HG03139 (cell line): ENCODE measurements at regions not wholly inside any gene's neighbourhood (a gene's known extent, or its start where the extent isn't known, plus 50 kb on each side); places are given as distances from the start of the nearest gene placed in this dataset.
"Not testable (repeated sequence)": the region's sequence is repeated elsewhere in the genome, so short reads cannot be mapped to it uniquely, and the experiment has no call there.

ENCODE experiments used
- ATAC-seq: cut with Tn5 transposase; IDR thresholded peaks from one replicate; pipeline ENCODE4 v1.9.1; 2021; ENCODE audit not compliant: unreplicated experiment

DNA sequence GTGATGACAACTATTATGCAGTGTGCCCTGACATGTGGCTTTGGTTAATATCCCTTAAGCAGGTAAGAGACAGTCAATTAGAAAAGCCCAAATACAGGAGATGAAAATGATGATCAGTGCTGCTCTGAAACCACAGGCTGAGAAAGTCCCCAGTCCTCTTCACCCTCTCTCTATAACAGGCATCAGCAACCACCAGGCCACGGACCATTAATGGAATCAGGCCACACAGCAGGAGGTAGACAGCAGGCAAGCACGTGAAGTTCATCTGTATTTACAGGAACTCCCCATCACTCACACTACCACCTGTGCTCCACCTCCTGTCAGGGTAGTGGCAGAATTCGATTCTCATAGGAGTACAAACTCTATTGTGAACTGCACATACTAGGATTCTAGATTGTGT is 591.6 kb upstream of the CYLC2 start:
- ATAC-seq, result no peak

DNA sequence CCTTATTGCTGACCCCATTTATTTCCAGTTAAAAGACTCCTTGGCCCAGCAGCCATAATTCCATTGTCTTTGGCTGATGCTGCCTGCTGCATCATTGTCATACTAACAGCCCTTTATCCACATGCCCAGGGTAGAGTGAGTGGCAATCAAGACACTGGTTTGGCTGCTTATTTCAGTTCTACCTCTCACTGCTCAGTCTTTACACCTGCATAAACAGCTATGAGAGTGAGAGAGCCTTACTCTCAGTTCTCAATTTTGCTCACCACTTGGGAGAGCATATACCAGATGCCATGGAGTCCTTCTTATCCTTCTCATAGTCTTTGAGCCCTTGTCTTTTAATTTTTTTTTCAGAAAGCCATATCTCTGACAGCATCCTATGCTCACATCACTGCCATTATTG is 596.9 kb upstream of the CYLC2 start:
- ATAC-seq, result no peak

DNA sequence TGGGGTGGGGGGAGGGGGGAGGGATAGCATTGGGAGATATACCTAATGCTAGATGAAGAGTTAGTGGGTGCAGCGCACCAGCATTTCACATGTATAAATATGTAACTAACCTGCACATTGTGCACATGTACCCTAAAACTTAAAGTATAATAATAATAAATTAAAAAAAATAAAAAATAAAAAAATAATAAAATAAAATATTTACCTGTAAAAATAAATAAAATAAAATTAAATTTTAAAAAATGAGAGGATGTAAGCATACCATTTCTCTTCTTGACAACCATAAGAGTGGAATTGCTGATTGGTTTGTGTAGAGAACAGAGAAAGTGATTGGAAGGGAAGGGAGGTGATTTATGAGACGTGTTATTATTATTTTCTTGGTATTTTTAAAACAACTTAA is 609.5 kb upstream of the CYLC2 start:
- not testable (repeated sequence) for ATAC-seq

GRCh38 chr9:102362470-102363132 is 624.2 kb upstream of the GRIN3A start:
- no peak for ATAC-seq

GRCh38 chr9:102360846-102361245 is 622.4 kb upstream of the GRIN3A start:
- ATAC-seq, result no peak

GRCh38 chr9:102355982-102356381 is 617.5 kb upstream of the GRIN3A start:
- ATAC-seq, result no peak

GRCh38 chr9:102354041-102354440 is 615.6 kb upstream of the GRIN3A start:
- ATAC-seq, result no peak

DNA sequence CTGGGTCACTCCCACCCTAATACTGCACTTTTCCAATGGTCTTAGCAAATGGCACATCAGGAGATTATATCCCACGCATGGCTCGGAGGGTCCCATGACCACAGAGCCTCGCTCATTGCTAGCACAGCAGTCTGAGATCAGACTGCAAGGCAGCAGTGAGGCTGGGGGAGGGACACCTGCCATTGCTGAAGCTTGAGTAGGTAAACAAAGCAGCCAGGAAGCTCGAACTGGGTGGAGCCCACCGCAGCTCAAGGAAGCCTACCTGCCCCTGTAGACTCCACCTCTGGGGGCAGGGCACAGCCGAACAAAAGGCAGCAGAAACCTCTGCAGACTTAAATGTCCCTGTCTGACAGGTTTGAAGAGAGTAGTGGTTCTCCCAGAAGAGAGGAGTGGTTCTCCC is 599.0 kb upstream of the GRIN3A start:
- not testable (repeated sequence) for ATAC-seq

GRCh38 chr9:102309379-102309778 is 570.9 kb upstream of the GRIN3A start:
- no peak for ATAC-seq

DNA sequence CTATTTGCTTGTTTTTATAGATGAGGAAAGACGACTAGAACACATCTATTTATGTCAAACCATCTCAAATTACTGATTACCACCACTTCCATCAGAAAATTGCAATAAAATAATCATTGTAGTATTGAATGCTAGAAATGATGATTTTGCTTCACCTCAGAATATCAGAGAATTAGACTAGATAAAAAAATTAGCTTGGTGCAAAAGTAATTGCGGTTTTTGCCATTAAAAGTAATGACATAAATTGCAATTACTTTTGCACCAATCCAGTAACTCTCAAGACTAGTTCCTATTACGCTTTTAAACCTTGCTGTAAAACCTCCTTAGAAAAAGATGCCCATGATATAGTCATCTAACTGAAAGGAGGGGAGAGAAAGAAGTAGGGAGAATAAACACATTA is 556.7 kb upstream of the GRIN3A start:
- no peak for ATAC-seq

DNA sequence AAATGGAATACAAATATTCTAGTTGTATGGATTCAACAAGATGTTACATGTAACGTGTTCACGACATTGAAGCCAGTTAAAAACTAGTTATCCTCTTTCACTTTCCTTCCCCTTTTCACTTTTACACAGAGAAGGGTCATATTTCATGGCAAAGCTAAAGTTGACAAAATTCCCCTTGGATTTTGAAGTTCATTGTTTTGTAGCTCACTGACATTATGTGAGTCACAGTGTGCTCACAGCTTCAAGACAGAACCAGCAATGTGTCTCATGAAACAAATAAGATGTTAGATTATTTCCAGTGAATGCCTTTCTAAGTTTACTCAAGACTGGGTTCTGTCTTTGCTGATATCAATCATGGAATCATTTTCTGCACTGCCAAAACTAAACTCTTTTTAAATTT is 535.5 kb upstream of the GRIN3A start:
- ATAC-seq, result no peak

DNA sequence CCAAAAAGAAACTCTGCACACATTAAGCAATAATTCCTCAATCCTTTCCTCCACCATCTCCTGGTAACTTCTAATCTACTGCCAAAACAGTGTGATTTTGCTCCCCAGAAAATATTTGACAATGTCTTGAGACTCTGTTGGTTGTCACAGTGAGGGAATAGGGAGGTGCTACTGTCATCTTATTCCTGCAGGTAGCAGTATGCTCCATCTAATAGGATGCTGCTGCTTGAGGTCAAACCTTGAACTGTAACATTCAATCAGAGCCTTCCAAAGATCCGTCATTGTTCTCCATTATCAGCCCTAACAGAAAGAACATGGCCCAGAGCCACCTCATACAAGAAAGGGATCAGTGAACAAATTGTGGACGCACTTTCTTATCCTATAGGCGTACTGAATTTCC is 514.7 kb upstream of the GRIN3A start:
- ATAC-seq, result no peak

GRCh38 chr9:102244916-102245315 is 506.5 kb upstream of the GRIN3A start:
- no peak for ATAC-seq

DNA sequence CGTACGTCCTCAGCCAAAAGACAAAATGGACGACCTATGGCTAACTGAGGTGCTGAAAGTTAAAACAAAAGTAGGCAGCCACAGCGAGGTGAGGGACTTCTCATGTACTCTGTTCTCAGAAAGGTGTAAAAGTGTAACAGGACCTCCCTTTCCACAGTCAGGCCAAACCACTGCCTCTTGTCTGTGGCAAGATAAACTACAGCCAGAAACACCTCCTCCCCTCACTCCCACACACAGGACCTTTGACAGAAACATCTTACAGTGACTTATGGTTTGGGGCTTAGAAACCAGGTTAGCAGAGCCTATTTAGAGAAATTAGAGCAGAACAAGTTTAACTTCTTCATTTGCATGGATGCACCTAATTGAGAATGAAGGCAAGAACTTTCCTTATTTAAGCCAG is 499.1 kb upstream of the GRIN3A start:
- no peak for ATAC-seq

DNA sequence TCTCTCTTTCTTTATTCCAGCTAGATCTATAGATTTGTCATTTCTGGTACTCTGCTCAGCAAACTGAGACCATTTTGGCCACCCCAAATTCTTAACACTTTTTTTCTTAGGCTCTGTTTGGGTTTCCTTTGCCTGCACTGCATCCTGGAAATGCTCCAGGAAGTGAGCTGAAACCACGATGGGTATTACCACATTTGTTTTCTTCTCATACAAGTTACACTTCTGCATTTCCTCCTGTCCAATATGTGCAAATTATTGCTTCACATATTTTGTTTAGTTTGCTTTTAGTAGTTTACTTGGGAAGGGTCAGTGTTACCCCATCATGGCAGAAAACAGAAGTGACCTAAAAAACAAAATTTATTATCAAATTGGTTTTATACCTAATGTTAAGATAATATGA is 498.6 kb upstream of the GRIN3A start:
- no peak for ATAC-seq

DNA sequence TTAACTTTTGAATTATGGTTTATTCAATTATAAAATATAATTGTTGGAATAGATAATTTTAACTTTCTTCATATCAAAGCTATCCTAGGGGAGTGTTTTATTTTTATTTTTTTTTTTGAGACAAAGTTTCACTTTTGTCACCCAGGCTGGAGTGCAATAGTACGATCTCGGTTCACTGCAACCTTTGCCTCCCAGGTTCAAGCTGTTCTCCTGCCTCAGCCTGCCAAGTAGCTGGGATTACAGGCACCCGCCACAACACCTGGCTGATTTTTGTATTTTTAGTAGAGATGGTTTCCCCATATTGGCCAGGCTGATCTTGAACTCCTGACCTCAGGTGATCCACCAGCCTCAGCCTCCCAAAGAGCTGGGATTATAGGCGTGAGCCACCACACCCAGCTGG is 489.0 kb upstream of the GRIN3A start:
- not testable (repeated sequence) for ATAC-seq

DNA sequence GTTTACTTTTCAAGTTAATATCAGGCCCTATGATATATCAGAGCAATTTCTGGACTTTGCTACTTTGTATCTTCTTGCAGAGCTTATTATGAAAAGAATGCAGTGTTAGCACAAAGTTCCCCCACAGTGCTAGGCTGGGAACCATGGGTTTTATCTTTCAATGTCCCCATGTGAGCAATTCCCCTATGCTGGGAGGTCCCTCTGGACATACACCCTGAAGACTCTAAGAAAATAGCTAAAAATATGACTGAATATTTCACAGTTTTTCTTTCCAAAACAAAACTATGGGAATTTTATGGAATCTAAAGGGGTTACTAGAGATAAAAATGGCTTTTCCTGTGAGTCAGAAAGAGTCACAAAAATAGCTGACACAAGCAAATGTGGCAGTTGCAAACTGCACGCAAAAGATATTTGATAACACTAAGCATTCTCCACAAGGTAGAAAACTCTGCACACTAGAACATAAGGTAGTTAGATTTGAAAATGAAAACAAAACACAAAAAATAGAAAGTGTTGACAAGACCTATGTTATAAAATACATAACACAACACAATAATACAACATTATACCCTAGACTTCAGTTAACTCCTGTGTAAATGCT is 487.5 kb upstream of the GRIN3A start:
- no peak for ATAC-seq

GRCh38 chr9:102223320-102224136 is 485.1 kb upstream of the GRIN3A start:
- not testable (repeated sequence) for ATAC-seq

DNA sequence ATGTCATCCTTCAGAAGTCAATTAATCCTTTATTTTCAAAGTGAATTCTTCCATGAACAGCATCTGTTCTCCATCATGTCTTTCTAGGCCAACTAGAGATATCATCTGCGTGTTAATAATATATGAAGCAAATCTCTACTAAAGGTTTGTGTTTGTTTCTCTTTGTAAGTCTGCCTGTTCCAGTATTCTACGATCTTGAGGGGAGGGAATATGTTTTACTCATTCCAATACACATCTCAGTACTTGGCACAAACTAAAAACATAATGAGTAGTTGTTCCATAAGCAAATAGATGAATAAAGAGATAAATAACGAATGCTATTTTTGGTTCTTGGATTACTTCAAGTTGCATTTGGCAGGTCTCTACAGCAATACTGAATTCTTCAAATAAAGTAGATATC is 470.7 kb upstream of the GRIN3A start:
- no peak for ATAC-seq

DNA sequence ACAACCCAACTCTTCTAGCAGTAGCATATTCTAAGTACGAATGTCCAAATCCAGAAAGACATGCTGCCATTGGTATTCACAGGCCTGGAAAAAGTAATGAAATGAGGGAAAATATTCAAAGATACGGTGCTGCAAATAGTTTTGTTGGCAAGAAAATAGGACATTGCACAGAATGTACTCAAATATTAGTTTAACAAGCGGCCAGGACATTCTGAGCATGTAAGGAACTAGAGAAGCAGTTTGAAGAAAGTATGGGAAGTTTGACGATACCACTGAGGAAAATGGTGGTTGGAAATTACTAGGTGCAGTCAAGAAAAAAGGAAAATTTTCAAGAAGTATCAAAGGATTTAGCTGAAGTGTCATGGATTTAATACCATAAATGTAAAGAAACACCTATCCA is 468.0 kb upstream of the GRIN3A start:
- ATAC-seq, result no peak

GRCh38 chr9:102205251-102205650 is 466.8 kb upstream of the GRIN3A start:
- no peak for ATAC-seq

- ATAC-seq, result no peak
Measured at GRCh38 chr9:102202126-102202525, 463.7 kb upstream of the GRIN3A start.
